ENCODE measurements at regions not wholly inside any gene's neighbourhood (a gene's known extent, or its start where the extent isn't known, plus 50 kb on each side); places are given as distances from the start of the nearest gene placed in this dataset.
"Not testable (repeated sequence)": the region's sequence is repeated elsewhere in the genome, so short reads cannot be mapped to it uniquely, and the experiment has no call there.

DNA sequence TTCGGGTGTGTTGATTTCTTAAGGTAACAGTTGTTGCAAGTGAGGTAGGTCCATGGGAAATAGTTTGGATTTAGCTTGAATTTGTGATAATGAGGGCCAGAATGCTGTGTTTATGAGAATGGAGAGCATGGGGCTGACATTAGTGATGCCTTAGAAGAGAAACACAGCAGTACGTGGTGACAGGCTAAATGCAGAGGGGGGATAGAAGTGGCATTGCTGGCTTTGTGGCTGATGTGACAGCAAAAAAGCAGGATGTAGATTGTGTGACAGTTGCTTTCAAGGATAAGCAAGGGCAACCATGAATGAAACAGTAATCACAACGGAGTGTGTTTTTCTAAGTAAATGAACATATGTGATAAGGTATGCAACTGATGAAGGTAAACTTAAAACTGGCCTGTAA lies 103.4 kb upstream of the SGCD start:
- Histone ChIP-seq H2AFZ (ENCODE audit: low read depth, low read length) (no peak overlapping the region), H3K4me3 (replicated peaks in 1 of 3; ENCODE audit: insufficient read depth in 1 of 3, low read depth in 1 of 3, low read length in 3 of 3) (no peak overlapping the region), H3K79me2 (ENCODE audit: control insufficient read depth, insufficient read depth, low read length) (no peaks in the 10 kb centered on the region), H3K9me1 (replicated peaks; ENCODE audit: control insufficient read depth, extremely low read depth, insufficient read depth, low read length) (no peaks in the 10 kb centered on the region), H3K27me3 (ENCODE audit: control insufficient read depth in 2 of 2, insufficient read depth in 2 of 2, low read length in 2 of 2) (no peaks in the 10 kb centered on the region), H3K36me3 (ENCODE audit: control insufficient read depth in 2 of 2, extremely low read depth in 1 of 2, insufficient read depth in 2 of 2, low read length in 2 of 2) (no peaks in the 10 kb centered on the region), H3K4me2 (ENCODE audit: insufficient read depth, low read length) (no peak overlapping the region), H3K27ac (ENCODE audit: insufficient read depth, low read depth, low read length) (no peak overlapping the region), H4K20me1 (replicated peaks; ENCODE audit: control insufficient read depth, extremely low read depth, insufficient read depth, low read length) (no peaks in the 10 kb centered on the region), H3K9me3 (replicated peaks; ENCODE audit: control insufficient read depth, insufficient read depth, low read length) (peaks cover 8% of the 10 kb centered on the region), H3K9ac (replicated peaks; ENCODE audit: extremely low read depth, insufficient read depth, low read length) (no peak overlapping the region), H3K4me1 (ENCODE audit: control insufficient read depth, extremely low read depth, insufficient read depth, low read length) (no peaks in the 10 kb centered on the region)
- ChIA-PET CTCF (no interaction called here), POLR2A (no interaction called here)
- no TSS peak for BruUV-seq (replicated peaks)
- FAIRE-seq (no peak), DNase-seq (ENCODE audit: low read depth, low spot score) (no peak)
- TF ChIP-seq EZH2 (IDR thresholded peaks at IDR 0.05; ENCODE audit: borderline replicate concordance, low read depth, low read length, severe bottlenecking), result no peak
- no peak for TF ChIP-seq POLR2AphosphoS5 (IDR thresholded peaks at IDR 0.05; ENCODE audit: insufficient read depth, low read depth, low read length)
- no peak for TF ChIP-seq MYC (IDR thresholded peaks at IDR 0.05; ENCODE audit: low read depth, low read length)
- TF ChIP-seq, protein P1, sequence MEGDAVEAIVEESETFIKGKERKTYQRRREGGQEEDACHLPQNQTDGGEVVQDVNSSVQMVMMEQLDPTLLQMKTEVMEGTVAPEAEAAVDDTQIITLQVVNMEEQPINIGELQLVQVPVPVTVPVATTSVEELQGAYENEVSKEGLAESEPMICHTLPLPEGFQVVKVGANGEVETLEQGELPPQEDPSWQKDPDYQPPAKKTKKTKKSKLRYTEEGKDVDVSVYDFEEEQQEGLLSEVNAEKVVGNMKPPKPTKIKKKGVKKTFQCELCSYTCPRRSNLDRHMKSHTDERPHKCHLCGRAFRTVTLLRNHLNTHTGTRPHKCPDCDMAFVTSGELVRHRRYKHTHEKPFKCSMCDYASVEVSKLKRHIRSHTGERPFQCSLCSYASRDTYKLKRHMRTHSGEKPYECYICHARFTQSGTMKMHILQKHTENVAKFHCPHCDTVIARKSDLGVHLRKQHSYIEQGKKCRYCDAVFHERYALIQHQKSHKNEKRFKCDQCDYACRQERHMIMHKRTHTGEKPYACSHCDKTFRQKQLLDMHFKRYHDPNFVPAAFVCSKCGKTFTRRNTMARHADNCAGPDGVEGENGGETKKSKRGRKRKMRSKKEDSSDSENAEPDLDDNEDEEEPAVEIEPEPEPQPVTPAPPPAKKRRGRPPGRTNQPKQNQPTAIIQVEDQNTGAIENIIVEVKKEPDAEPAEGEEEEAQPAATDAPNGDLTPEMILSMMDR (IDR thresholded peaks at IDR 0.05; ENCODE audit: extremely low read depth in 1 of 2, insufficient read depth in 1 of 2, low read depth in 1 of 2, low read length in 2 of 2), result no peak
- no peak for TF ChIP-seq JUN (IDR thresholded peaks at IDR 0.05; ENCODE audit: borderline replicate concordance, insufficient read depth, insufficient read length, low read depth)
- TF ChIP-seq GATA2 (IDR thresholded peaks at IDR 0.05; ENCODE audit: insufficient read depth, insufficient read length, low read depth, low read length), result no peak
- TF ChIP-seq, protein P2, sequence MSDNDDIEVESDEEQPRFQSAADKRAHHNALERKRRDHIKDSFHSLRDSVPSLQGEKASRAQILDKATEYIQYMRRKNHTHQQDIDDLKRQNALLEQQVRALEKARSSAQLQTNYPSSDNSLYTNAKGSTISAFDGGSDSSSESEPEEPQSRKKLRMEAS (IDR thresholded peaks at IDR 0.05; ENCODE audit: insufficient read depth, insufficient read length), result no peak
- TF ChIP-seq FOS (IDR thresholded peaks at IDR 0.05; ENCODE audit: borderline replicate concordance, insufficient read depth, low read length), result no peak
- no peak for TF ChIP-seq POLR2A (IDR thresholded peaks at IDR 0.05; ENCODE audit: low read depth, low read length)
- dilution Hi-C loops (cut with MboI; ENCODE audit: extremely low pct_ligation_motif_present, low sequenced_read_pairs), result no loop called here
- intact Hi-C loops (cut with micrococcal nuclease), result no loop called here

DNA sequence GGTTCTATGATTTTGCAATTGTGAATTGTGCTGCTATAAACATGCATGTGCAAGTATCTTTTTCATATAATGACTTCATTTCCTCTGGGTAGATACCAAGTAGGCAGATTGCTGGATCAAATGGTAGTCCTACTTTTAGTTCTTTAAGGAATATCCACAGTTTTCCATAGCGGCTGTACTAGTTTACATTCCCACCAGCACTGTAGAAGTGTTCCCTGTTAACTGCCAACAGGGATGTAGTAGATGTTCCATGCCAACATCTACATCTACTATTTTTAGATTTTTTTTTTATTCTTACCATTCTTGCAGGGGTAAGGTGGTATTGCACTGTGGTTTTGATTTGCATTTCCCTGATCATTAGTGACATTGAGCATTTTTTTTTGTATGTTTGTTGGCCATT lies 100.5 kb upstream of the SGCD start:
- intact Hi-C loops (cut with micrococcal nuclease); H3K9ac ChIP-seq (replicated peaks; ENCODE audit: extremely low read depth, insufficient read depth, low read length); DNase-seq (ENCODE audit: low read depth, low spot score); BruUV-seq (replicated peaks); H3K9me1 ChIP-seq (replicated peaks; ENCODE audit: control insufficient read depth, extremely low read depth, insufficient read depth, low read length); H3K4me3 ChIP-seq (replicated peaks in 1 of 3; ENCODE audit: insufficient read depth in 1 of 3, low read depth in 1 of 3, low read length in 3 of 3); POLR2A ChIA-PET; H3K4me2 ChIP-seq (ENCODE audit: insufficient read depth, low read length); H3K9me3 ChIP-seq (replicated peaks; ENCODE audit: control insufficient read depth, insufficient read depth, low read length); dilution Hi-C loops (cut with MboI; ENCODE audit: extremely low pct_ligation_motif_present, low sequenced_read_pairs); H4K20me1 ChIP-seq (replicated peaks; ENCODE audit: control insufficient read depth, extremely low read depth, insufficient read depth, low read length); H3K27me3 ChIP-seq (ENCODE audit: control insufficient read depth in 2 of 2, insufficient read depth in 2 of 2, low read length in 2 of 2); FAIRE-seq; H2AFZ ChIP-seq (ENCODE audit: low read depth, low read length); CTCF ChIA-PET; H3K4me1 ChIP-seq (ENCODE audit: control insufficient read depth, extremely low read depth, insufficient read depth, low read length); H3K27ac ChIP-seq (ENCODE audit: insufficient read depth, low read depth, low read length); H3K36me3 ChIP-seq (ENCODE audit: control insufficient read depth in 2 of 2, extremely low read depth in 1 of 2, insufficient read depth in 2 of 2, low read length in 2 of 2); H3K79me2 ChIP-seq (ENCODE audit: control insufficient read depth, insufficient read depth, low read length): not testable (repeated sequence)

Measured in endothelial cell of umbilical vein (primary cell).